NCI-H82 treated with DMSO at 0.1 percent for 48 hours (cell line): ENCODE measurements at regions not wholly inside any gene's neighbourhood (a gene's known extent, or its start where the extent isn't known, plus 50 kb on each side); places are given as distances from the start of the nearest gene placed in this dataset.
"Not testable (repeated sequence)": the region's sequence is repeated elsewhere in the genome, so short reads cannot be mapped to it uniquely, and the experiment has no call there.

Experiments
- DNase-seq: peaks from one replicate; lab custom pipeline; 2025; ENCODE audit not compliant: unreplicated experiment; lab: John Stamatoyannopoulos, UW

GRCh38 chr12:9543341-9543740 lies 64.4 kb downstream of the KLRB1 start:
- DNase-seq = not testable (repeated sequence)

- DNase-seq = not testable (repeated sequence)
Measured at GRCh38 chr12:9542827-9543226, 64.9 kb downstream of the KLRB1 start.

DNA sequence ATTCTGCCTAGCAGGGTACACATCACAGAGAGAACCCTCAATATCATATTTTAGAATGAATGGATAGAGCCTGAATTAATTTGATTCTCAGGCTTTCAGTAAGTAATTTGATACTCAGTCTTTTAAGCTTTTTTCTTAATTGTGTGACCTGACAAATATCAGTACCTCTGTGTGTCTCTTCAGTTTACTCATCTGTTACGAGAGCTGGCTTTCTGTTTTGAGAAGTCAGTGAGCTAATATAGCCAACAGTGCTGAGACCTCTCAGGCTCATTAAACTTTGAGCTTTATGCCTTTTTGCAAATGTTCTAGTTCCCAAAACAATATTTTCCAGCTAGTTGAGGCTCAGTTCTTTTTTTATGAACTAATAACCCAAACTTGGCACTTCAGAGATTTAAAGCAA lies 91.8 kb downstream of the KLRB1 start:
- not testable (repeated sequence) for DNase-seq

DNA sequence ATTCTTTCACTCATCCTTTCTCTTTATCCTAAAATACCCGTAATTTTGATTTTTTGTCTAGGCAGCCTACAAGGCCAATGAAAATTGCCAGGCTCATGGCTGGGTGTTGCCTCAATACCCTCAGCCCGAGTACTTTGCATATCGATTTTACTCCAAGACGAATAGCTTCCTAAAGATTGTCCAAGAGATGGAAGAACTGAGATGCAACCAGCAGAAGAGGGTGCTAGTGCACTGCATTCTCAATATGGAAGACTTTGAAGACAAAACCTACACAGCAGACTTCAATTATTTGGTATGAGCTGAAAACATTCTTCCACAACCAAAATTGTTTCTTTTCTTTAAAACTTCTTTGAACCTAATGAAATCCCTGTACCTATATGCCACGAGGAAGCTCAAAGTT lies 95.0 kb downstream of the KLRB1 start:
- not testable (repeated sequence) for DNase-seq

- DNase-seq = not testable (repeated sequence)
Measured at GRCh38 chr12:9510392-9511011, 97.2 kb downstream of the KLRB1 start.

DNA sequence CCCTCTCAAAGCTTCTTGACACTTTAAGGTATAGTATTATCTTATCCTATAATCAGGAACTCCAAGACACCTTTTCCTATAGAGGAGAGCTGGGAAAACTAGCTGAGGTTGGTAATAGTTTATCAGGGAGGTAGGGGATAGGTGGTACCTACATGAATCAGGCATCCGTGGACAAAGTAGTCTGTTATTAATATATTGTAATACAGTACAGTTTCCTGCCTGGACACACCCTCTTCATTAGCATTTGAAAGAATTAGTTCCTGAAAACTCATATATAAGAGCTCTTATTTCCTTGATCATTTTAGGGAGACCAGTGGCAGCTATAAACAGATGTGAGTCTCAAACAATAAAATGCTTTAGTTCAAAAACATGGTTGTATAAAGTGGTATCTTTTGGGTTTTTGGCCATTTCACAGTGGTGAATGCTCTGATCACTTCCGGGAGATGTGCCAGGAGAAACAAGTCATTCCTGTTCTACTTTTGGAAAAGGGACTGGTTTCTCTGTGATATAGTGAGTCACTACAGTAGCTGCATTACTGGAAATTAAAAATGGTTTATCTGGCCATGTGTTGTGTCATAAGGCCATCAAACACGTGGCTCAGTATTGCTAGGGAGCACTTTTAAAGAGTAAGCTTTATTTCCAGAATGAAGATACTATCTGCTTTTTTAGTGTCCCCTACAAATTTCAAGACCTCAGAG lies 98.1 kb downstream of the KLRB1 start:
- DNase-seq = no peak

DNA sequence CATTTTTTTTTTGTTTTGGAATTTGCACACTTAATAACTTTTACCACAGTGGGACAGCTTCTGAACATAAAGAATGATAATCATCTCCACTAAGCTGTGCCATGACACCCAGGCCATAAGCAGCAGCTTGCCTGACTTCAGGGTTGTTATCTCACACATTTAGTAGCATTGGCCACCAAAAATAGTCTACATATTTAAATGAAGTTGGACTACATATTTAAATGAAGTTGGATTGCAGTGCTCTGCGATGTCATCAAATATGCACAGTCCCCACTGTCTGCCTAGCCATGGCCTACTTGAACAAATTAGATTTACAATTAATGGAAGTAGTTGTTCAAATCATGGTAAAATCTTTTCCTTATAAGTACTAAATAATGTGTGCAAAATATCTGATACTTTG lies 101.0 kb downstream of the KLRB1 start:
- no peak for DNase-seq

DNA sequence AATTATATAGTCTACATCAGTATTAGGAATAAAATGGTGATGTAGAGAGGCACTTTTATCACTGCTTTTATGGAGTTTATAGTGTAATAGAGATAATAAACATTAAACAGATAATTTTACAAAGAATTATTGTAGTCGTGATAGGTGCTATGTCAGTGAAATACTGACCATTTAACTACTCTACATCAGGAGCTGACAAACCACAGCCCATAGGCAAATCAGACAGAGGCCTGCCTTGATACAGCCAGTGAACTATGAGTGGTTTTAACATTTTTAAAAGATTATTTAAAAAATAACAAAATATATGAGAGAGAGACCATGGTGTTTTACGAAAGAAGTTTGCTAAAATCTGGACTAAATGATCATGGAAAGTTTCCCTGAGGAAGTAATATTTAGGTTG lies 104.3 kb downstream of the KLRB1 start:
- not testable (repeated sequence) for DNase-seq

GRCh38 chr12:9502845-9503244 lies 104.9 kb downstream of the KLRB1 start:
- DNase-seq = not testable (repeated sequence)

DNA sequence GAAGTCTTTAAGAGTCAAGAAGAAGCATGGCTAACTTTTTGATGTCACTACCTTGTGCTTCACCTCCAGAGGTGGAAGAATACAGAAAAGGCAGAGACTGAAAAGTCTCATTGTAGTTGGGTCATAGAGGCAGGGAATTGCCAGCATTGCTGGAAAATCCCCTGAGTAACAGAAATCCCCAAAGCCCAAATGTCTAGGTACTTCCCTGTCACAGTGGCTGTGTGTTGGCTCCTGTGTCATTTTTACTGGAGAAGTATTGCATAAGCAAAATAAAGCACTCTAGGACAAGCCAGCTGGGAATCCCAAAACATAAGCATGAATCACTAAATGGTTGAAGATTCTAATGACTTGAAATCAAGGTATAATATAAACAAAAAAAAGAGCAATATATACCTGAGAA lies 114.4 kb downstream of the KLRB1 start:
- DNase-seq = not testable (repeated sequence)

GRCh38 chr12:9481289-9481688 lies 126.4 kb downstream of the KLRB1 start:
- not testable (repeated sequence) for DNase-seq

- DNase-seq = not testable (repeated sequence)
Measured at GRCh38 chr12:9474197-9474596, 133.5 kb downstream of the KLRB1 start.

DNA sequence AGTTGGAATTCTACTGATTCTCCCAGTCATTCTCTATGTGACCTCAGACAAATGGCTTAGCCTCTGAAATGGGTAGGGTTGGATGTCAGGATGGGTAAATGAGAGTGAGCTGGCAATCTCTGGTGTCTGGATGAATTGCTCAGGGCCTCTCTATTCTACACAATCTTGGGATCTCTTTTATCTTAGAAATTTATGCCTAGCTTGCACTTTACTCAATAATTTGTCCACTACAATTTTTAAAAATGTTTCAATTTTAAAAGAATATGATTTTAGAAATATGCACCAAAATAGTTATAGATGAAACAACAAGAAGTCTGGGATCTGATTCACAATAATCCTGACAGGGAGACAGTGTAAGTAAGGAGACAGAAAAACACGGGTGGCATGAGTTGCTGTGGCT lies 134.1 kb downstream of the KLRB1 start:
- not testable (repeated sequence) for DNase-seq

DNA sequence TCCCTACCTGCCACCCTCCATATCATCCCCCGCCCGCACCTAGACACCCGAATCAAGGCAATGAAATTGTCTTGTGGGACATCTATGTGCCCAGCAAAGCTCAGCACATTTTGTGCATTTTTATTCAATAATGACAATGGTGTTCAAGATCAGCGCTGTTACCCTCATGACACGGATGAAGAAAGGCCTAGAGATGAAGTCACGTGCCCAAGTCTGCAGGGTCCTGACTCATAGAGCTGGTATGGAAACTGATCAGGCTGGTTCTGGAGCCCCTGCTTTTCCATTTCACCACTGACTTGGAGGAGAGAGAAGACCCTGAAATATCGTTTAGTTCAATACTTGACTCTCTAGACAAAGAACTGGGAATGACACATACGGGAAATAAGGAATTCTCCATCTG lies 136.2 kb downstream of the KLRB1 start:
- DNase-seq = not testable (repeated sequence)

DNA sequence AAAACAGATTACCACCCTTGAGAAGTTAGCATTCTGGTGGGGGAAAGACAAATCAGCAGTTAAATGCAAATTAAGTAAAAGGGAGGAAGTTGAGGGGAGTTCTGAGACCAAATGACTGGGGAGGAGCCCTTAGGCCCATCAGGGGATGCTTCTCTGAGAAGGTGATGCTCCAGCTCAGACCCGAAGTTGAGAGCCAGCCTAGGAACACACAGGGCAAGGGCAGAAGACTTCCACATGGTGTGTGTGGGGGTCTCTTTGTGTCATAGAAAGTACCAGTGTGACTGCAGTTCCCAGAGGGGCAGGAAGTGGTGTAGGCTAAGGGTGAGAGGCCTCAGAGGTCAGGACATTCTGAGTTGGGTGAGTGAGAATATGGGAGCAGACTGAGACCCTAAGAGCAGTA lies 137.3 kb downstream of the KLRB1 start:
- not testable (repeated sequence) for DNase-seq

- not testable (repeated sequence) for DNase-seq
Measured at GRCh38 chr12:9469956-9470355, 137.8 kb downstream of the KLRB1 start.

DNA sequence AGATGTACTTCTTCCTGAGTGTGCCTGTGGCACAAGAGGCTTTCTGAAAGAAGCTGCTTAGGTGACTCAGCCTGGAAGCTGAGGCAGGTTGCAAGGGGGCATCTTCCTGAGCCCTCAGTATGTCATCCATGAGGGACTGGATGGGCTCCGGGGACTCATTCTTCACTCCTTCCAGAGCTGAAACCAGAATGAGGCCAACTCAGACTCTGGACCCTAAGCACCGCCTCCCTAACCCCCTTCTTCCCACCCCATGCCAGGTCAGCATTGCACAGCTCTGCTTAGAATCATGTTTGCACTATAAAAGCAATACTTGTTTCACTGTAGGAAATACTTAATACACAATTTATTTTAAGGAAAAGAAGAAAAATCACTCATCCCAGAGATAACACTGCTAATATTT lies 138.3 kb downstream of the KLRB1 start:
- DNase-seq = not testable (repeated sequence)

GRCh38 chr12:9468998-9469397 lies 138.7 kb downstream of the KLRB1 start:
- DNase-seq = not testable (repeated sequence)

DNA sequence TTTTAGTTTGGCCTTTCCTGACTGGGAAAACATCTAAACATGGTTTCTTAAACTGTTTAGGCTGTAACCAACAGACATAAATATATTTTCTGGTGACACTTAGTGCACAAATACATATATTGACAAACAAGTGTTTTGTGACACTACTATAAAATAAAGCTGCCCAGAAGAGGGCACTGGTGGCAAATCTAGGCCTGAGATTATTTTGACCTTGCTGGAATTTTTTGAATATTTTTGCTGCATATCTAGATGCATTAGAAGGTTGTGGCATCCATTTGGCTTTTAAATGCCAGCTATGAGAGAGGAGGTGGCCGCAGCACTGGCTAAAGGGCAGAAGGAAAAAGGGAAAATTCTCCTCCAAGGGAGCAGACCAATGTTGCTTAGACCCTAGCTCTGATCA lies 139.6 kb downstream of the KLRB1 start:
- not testable (repeated sequence) for DNase-seq

- DNase-seq = no peak
Measured at GRCh38 chr12:9464408-9464807, 143.3 kb downstream of the KLRB1 start.

- not testable (repeated sequence) for DNase-seq
Measured at GRCh38 chr12:9455516-9455915, 152.2 kb downstream of the KLRB1 start.

- DNase-seq = not testable (repeated sequence)
Measured at GRCh38 chr12:9454021-9454420, 153.7 kb downstream of the KLRB1 start.
